Activated naive CD8-positive, alpha-beta T cell treated with anti-CD3 and anti-CD28 coated beads, Interleukin-2, amount 10 ng/mL, durations not matched to agents 7 days and 5 days (primary cell): ENCODE measurements at regions not wholly inside any gene's neighbourhood (a gene's known extent, or its start where the extent isn't known, plus 50 kb on each side); places are given as distances from the start of the nearest gene placed in this dataset.

Source experiments
- ATAC-seq: fragments of 150-1000 bp; cut with Tn5 transposase; one replicate; pipeline ENCODE4 v1.10.0; 2021; ENCODE audit warnings: low read depth, moderate library complexity
- POLR2A ChIA-PET: fragments of 350-600 bp; sonication (Branson Sonifier 250); formaldehyde crosslinking; loops from one replicate; lab custom pipeline; 2021; ENCODE audit warnings: antibody characterized with exemption; lab: Charles Lee
- DNase-seq: peaks from one replicate; pipeline ENCODE4 v3.0.0; 2021
- H3K27ac Mint-ChIP-seq: one replicate; pipeline ENCODE4 v1.8.0; 2022; ENCODE audit warnings: mild to moderate bottlenecking, mixed read lengths
- H3K27me3 Mint-ChIP-seq: one replicate; pipeline ENCODE4 v1.8.0; 2022; ENCODE audit warnings: mild to moderate bottlenecking, moderate library complexity, mixed read lengths
- H3K36me3 Mint-ChIP-seq: one replicate; pipeline ENCODE4 v1.8.0; 2021; ENCODE audit warnings: mild to moderate bottlenecking, mixed read lengths
- H3K4me1 Mint-ChIP-seq: one replicate; pipeline ENCODE4 v1.8.0; 2021; ENCODE audit warnings: mixed read lengths
- H3K4me3 Mint-ChIP-seq: one replicate; pipeline ENCODE4 v1.8.0; 2022; ENCODE audit warnings: mild to moderate bottlenecking, moderate library complexity, mixed read lengths
- H3K9me3 Mint-ChIP-seq: one replicate; pipeline ENCODE4 v1.8.0; 2021; ENCODE audit warnings: mixed read lengths

DNA sequence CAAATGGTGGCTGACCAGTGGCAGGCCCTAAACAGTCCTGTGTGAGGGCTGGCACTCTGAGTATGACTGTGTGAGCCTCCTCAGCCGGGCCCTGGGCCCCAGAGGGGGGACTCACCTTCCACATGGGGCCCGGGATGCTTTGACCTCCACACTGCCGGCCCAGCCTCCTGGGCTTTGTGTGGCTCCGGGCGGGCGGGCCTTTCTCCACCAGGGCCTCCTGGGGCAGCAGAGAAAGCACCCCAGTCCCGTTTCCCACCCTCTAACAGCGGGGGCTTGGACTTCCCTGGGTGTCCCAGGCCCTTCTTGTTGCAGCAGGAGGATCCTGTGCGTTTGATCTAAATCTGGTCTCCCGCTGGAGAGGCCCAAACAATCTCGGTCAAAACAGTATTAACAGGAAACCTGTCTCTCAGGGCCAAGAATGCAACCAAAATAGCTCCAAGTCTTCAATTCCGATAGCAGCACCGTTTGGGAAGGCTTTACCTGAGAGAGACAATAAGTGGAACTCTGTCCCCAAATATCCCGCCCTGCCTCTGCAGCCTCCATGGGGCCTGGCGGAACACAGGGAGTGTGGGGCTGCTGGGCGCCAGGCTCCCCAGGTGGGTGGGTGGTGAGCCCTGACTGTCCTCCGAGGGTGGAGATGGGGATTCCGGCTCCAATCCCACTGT, 104.8 kb upstream of the ZNF32 start:
- Mint-ChIP-seq H3K27me3 (peaks cover 3% of the 10 kb centered on the region), H3K36me3 (no peaks in the 10 kb centered on the region), H3K9me3 (no peaks in the 10 kb centered on the region), H3K27ac (no peak overlapping the region), H3K4me3 (no peak overlapping the region), H3K4me1 (peaks cover 3% of the 10 kb centered on the region)
- no peak for DNase-seq
- POLR2A ChIA-PET = no interaction called here
- ATAC-seq = no peak

DNA sequence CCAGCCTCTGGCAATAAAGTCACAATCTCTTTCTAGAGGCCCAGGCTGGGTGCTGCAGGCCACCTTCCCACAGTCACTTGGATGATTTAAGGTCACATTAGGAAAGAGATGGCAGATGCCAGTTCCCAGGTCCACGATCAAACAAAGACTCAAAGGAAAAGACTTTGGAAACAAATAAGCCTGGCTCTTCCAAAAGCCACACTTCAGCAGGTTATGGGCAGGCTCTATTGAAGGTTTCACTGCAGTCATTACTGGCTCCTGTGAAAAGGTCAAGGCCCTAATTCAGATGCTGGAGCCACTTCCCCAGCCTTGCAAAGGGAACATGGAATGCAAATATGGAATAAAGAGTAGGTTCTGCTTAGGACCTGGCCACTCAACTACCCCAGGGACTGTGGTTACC, 104.0 kb upstream of the ZNF32 start:
- peaks cover 3% of the 10 kb centered on the region for H3K4me1 Mint-ChIP-seq
- peaks cover 3% of the 10 kb centered on the region for H3K27me3 Mint-ChIP-seq
- H3K9me3 Mint-ChIP-seq = no peaks in the 10 kb centered on the region
- H3K36me3 Mint-ChIP-seq = no peaks in the 10 kb centered on the region
- no peak for ATAC-seq
- no peak for DNase-seq
- no peak overlapping the region for H3K27ac Mint-ChIP-seq
- no peak overlapping the region for H3K4me3 Mint-ChIP-seq
- POLR2A ChIA-PET = no interaction called here

- no peak for DNase-seq
- H3K36me3 Mint-ChIP-seq = no peaks in the 10 kb centered on the region
- peaks cover 3% of the 10 kb centered on the region for H3K27me3 Mint-ChIP-seq
- no peaks in the 10 kb centered on the region for H3K9me3 Mint-ChIP-seq
- no peak for ATAC-seq
- POLR2A ChIA-PET = no interaction called here
- peaks cover 6% of the 10 kb centered on the region for H3K4me1 Mint-ChIP-seq
- H3K4me3 Mint-ChIP-seq = no peak overlapping the region
- H3K27ac Mint-ChIP-seq = no peak overlapping the region
Measured at GRCh38 chr10:43751646-43752045, 103.0 kb upstream of the ZNF32 start.

- Mint-ChIP-seq H3K27me3 (peaks cover 3% of the 10 kb centered on the region), H3K27ac (no peak overlapping the region), H3K36me3 (no peaks in the 10 kb centered on the region), H3K4me1 (peaks cover 3% of the 10 kb centered on the region), H3K9me3 (no peaks in the 10 kb centered on the region), H3K4me3 (no peak overlapping the region)
- POLR2A ChIA-PET = no interaction called here
- ATAC-seq (no peak), DNase-seq (no peak)
Measured at GRCh38 chr10:43749940-43750552, 101.4 kb upstream of the ZNF32 start.

GRCh38 chr10:43749145-43749576, 100.5 kb upstream of the ZNF32 start:
- Mint-ChIP-seq H3K9me3 (no peaks in the 10 kb centered on the region), H3K27me3 (peaks cover 3% of the 10 kb centered on the region), H3K27ac (no peak overlapping the region), H3K4me3 (no peak overlapping the region), H3K4me1 (peaks cover 3% of the 10 kb centered on the region), H3K36me3 (no peaks in the 10 kb centered on the region)
- ATAC-seq (no peak), DNase-seq (no peak)
- POLR2A ChIA-PET = no interaction called here

- DNase-seq (no peak), ATAC-seq (no peak)
- Mint-ChIP-seq H3K36me3 (no peaks in the 10 kb centered on the region), H3K27me3 (peaks cover 3% of the 10 kb centered on the region), H3K9me3 (no peaks in the 10 kb centered on the region), H3K27ac (no peak overlapping the region), H3K4me1 (peaks cover 3% of the 10 kb centered on the region), H3K4me3 (no peak overlapping the region)
- POLR2A ChIA-PET = no interaction called here
Measured at GRCh38 chr10:43748560-43748959, 99.9 kb upstream of the ZNF32 start.

DNA sequence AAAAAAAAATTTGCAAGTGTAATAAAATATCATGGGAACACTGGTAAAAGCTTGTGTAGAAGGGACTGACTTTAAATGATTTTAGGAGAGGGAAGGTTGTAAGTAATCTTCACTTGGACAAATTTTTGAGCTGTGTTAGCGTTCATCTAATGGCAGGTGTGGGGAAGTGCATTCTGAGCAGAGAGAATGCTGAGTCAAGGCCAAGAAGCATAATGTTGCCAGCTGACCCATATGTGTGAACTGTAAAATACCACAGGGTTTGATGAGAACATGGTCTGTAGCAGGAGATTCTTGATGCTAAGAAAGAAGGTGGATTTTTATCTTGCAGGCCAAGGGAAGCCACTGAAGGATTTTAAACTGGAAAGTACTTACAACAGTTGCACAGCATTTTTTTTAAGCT, 98.2 kb upstream of the ZNF32 start:
- Mint-ChIP-seq H3K36me3 (no peaks in the 10 kb centered on the region), H3K27ac (no peak overlapping the region), H3K4me1 (peaks cover 3% of the 10 kb centered on the region), H3K4me3 (no peak overlapping the region), H3K9me3 (no peaks in the 10 kb centered on the region), H3K27me3 (peaks cover 3% of the 10 kb centered on the region)
- POLR2A ChIA-PET = interaction anchor here (0.7 kb wide), 1 partner anchor 23 kb away, joined by 3 read pairs; no protein-coding TSS in a partner anchor
- DNase-seq (no peak), ATAC-seq (no peak)

- Mint-ChIP-seq H3K27me3 (peaks cover 10% of the 10 kb centered on the region), H3K9me3 (no peaks in the 10 kb centered on the region), H3K4me1 (peaks cover 6% of the 10 kb centered on the region), H3K4me3 (no peak overlapping the region), H3K36me3 (no peaks in the 10 kb centered on the region), H3K27ac (no peak overlapping the region)
- no peak for DNase-seq
- POLR2A ChIA-PET = no interaction called here
- no peak for ATAC-seq
Measured at GRCh38 chr10:43739161-43739560, 90.5 kb upstream of the ZNF32 start.

DNA sequence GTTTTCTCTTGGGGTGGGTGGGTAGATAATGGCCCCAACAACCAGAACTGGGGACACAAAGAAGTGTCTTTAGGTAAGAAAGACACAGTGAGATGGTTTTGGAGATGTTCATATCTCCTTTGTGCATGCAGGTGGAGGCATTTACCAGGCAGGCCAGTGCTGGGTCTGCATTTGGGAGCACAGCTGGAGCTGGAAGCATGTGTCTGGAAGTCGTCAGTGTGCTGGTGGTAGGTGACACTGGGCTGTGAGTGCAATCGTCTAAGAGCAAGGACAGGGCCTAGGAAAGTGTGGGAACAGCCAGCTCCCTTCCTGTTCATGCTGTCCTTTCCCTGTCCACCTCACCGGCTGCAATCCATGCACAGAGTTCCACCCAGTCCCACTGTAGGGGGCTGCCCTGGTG, 88.3 kb upstream of the ZNF32 start:
- Mint-ChIP-seq H3K9me3 (peaks cover 1% of the 10 kb centered on the region), H3K4me1 (peaks cover 6% of the 10 kb centered on the region), H3K4me3 (no peak overlapping the region), H3K27me3 (peaks cover 12% of the 10 kb centered on the region), H3K27ac (no peak overlapping the region), H3K36me3 (no peaks in the 10 kb centered on the region)
- POLR2A ChIA-PET = no interaction called here
- no peak for DNase-seq
- ATAC-seq = no peak

DNA sequence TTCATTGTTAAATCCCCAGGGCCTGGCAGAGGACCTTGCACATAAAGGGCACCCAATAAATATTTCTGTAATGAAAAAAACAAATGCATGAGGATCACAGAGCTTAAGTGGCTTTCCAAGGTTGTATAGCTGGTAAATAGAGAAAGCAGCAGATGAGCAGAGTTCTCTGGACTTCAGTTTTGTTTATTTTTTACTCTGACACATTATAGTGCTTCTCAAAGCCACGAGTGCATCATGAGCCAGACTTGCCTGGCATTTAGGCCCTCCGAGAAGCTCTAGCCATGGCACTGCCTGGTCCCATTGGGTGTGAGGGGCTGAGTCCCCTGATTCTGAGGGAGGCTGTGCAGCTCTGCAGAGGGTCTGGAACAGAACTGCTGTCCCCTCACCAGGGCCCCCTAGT, 87.2 kb upstream of the ZNF32 start:
- no peaks in the 10 kb centered on the region for H3K36me3 Mint-ChIP-seq
- H3K4me3 Mint-ChIP-seq = no peak overlapping the region
- H3K27me3 Mint-ChIP-seq = peaks cover 14% of the 10 kb centered on the region
- no peak overlapping the region for H3K27ac Mint-ChIP-seq
- H3K9me3 Mint-ChIP-seq = peaks cover 1% of the 10 kb centered on the region
- ATAC-seq = no peak
- no peak for DNase-seq
- POLR2A ChIA-PET = no interaction called here
- peaks cover 6% of the 10 kb centered on the region for H3K4me1 Mint-ChIP-seq

GRCh38 chr10:43734716-43735115, 86.0 kb upstream of the ZNF32 start:
- Mint-ChIP-seq H3K9me3 (peaks cover 5% of the 10 kb centered on the region), H3K27me3 (peaks cover 8% of the 10 kb centered on the region), H3K4me3 (no peak overlapping the region), H3K27ac (no peak overlapping the region), H3K4me1 (peaks cover 6% of the 10 kb centered on the region), H3K36me3 (no peaks in the 10 kb centered on the region)
- POLR2A ChIA-PET = no interaction called here
- DNase-seq (no peak), ATAC-seq (no peak)

DNA sequence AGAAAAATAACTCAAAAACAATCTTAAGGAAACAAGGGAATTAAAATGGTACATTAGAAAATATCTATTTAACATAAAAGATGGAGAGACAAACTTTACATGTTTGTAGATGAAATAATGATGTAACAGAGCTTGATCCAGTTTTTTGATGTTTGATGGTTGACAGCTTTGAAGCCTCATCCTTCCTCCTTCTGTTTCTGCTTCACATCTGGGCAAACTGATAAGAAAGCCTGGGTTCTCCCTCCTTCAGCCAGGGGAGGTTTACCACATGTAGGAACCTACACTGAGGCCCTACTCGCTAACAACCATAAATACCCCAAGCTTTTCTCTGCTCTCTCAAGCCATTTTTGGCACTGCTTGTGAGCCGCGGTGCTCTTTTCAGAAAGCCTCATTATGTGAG, 82.8 kb upstream of the ZNF32 start:
- H3K9me3 Mint-ChIP-seq = peaks cover 17% of the 10 kb centered on the region
- peaks cover 4% of the 10 kb centered on the region for H3K27me3 Mint-ChIP-seq
- no peak for DNase-seq
- POLR2A ChIA-PET = no interaction called here
- ATAC-seq = no peak
- H3K4me3 Mint-ChIP-seq = no peak overlapping the region
- no peak overlapping the region for H3K27ac Mint-ChIP-seq
- H3K4me1 Mint-ChIP-seq = peaks cover 6% of the 10 kb centered on the region
- no peaks in the 10 kb centered on the region for H3K36me3 Mint-ChIP-seq

DNA sequence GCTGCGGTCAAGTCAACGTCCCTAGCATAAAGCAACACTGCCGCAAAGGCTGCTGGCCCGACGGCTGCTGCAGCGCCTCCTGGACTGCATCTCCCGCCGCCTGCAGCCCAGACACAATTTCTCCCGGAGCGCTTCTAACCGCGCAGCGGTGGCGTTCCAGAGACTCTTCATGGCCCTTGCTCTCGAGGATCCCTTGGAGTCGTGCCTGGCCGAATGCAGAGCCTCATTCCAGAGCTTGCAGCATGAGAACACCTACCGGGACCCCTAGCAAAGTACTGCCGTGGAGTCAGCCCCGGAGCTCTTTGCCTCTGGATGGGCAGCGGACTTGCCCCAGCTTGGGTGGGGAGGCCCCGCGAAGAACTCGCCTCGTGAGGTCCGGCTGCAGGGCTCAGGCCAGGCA, 79.7 kb upstream of the ZNF32 start:
- ATAC-seq = no peak
- H3K36me3 Mint-ChIP-seq = peaks cover 2% of the 10 kb centered on the region
- POLR2A ChIA-PET = no interaction called here
- H3K9me3 Mint-ChIP-seq = peaks cover 21% of the 10 kb centered on the region
- H3K27me3 Mint-ChIP-seq = peaks cover 4% of the 10 kb centered on the region
- no peak overlapping the region for H3K4me3 Mint-ChIP-seq
- H3K4me1 Mint-ChIP-seq = no peaks in the 10 kb centered on the region
- H3K27ac Mint-ChIP-seq = no peak overlapping the region
- DNase-seq = no peak

DNA sequence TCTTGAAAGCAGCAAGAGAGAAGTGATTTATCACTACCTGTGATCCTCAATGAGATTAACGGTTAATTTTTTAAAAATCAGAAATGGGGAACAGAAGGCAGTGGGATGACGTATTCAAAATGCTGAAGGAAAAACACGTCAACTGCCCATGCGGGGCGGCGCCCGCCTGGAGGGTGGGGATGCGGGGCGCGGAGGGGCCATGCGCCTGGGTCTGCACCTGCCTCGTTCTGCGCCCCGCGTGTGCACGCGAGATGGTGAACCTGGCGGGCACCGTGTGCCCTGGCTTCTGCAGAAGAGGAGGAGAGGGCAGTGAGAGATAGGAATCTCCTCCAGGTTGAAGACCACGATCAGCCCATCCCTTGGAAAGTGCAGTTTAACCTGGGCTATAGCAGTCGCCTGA, 79.3 kb upstream of the ZNF32 start:
- Mint-ChIP-seq H3K4me1 (no peaks in the 10 kb centered on the region), H3K27me3 (peaks cover 4% of the 10 kb centered on the region), H3K9me3 (peaks cover 21% of the 10 kb centered on the region), H3K36me3 (peaks cover 2% of the 10 kb centered on the region), H3K27ac (no peak overlapping the region), H3K4me3 (no peak overlapping the region)
- ATAC-seq (no peak), DNase-seq (no peak)
- POLR2A ChIA-PET = no interaction called here
